Renal pelvis (tissue), 1 donor: ENCODE measurements at regions not wholly inside any gene's neighbourhood (a gene's known extent, or its start where the extent isn't known, plus 50 kb on each side); places are given as distances from the start of the nearest gene placed in this dataset.
A peak's percentile ranks its signal among the peaks of the same experiment; 100 is the strongest.

Experiments used
- DNase-seq: peaks from one replicate; pipeline ENCODE4 v3.0.0-alpha.2; 2013

- DNase-seq: no peak
Measured at GRCh38 chr2:150417278-150417677, 70.2 kb downstream of the RND3 start.

DNA sequence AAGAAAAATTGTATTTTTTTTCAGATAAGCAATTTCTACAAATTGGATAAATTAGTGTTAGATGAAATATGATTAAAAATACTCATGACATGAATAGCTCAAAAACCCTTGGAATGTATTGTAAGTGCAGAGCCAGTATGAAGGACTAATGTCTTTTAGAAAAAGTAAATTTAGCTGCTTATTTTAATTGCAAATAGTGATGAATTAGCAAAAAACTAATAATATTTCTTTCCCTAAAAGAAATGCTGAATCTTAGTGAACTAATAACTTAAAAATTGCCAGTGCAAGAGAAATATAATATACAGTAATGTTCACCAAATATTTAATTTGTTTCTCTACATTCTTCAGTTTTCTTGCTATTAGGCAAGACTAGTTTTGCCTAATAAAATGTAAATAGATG is 72.4 kb downstream of the RND3 start:
- DNase-seq: no peak

DNA sequence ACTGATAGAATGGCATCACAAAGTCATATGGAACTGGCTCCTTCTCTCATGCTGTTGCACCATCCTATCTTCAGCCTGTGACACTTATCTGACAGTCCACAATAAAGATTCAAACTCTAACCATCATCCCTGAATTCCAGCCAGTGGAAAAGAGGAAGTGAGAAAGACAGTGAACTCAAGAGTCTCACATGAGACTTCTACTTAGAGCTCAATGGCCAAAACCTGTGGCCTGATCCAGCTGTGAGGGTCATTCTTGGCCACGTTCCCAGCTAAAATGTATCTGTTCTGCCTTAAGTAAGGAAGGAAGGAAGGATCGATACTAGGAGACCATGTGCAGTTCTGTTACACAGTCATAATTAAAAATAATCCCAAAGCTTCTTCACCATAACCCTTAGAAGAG is 73.6 kb downstream of the RND3 start:
- DNase-seq: no peak

GRCh38 chr2:150413366-150413765 is 74.1 kb downstream of the RND3 start:
- DNase-seq: no peak

DNA sequence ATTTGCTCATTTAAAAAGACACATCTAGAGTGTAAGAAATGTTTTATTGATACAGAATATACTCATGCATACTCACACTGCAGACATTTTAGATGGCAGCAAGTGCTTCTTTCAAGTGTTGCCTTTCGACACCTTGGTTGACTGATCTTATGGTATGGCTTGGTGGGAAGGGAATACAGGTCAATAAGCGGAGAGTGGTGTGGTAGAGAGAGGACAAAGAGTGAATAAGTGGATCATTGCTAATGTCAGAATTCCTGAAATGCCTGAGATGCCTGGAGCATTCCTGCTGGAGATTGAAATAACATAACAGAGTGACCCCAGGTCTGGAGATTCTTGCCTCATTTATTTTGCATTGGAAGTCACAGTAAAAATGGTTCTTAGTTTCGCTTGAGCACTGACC is 76.7 kb downstream of the RND3 start:
- peak; percentile 72 for DNase-seq

DNA sequence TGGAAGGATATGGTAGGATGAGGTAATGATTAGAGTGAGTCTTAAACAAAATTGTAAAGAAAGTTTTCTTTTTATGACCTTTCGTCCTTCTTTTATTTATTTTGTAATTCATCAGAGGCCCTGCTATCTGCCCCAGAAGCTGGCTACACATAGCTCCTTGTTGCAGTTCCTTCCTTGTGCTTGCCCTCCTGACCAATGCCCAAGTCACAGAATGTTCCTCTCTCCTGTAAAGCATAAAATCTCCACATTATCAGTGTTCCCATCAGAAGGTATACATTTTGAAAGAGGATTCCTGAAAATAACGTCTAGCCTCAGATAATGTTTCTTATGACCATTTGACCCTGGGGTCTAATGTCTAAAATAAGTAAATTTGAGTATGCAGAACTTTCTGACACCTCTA is 78.3 kb downstream of the RND3 start:
- DNase-seq: no peak

DNA sequence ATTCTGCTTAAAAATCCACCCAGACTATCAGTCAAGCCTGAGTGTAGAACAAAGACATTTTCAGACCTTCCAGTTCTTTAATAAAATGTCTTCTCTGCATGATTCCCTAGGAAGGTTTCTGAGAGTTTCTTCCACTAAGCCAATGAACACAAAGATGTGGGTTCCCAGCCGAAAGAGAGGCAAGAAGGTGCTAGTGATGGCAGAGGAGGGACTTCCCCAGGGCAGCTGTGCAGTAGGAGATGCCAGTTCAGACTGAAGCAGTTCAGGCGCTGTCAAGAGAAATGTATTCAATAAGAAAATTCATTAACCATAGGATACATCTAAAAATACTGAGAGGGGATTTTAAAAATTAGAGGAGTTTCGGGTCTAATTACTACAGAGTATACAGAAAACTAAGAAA is 83.3 kb downstream of the RND3 start:
- DNase-seq: no peak

DNA sequence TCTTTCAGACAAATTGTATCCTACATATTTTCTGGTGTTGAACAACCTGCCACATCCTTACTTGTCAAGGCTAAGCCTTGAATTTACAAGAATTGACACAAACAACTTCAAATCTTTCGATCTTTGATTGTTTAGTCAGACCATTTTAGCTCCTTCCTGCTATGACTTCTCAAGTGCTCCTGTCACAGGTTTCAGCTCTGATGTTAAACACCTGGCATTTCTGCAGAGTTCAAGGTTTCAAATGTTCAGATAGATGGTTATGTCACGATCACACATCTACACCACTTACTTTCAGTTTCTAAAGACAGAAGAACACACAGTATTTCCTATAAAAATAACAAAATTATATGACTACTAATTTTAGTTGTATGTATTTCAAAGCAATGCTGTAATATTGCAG is 84.0 kb downstream of the RND3 start:
- no peak for DNase-seq

DNA sequence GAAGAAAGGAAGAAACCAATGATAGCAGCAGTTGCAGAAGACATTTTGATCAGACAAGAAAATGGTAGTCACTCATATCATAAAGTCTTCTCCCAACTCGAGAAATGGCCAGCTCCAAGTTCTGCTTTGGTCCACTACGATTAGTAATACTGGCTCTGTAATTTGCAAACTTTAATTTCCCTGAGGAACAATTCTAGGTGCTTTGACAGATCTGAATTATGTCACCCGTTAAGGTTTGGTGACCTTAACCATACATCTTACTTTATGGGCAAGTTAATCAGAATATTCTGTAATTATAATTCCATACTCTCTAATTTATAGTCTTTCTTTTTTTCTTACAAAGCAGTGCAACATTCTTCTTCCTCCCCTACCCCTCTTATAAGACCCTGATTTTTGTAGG is 84.5 kb downstream of the RND3 start:
- DNase-seq: no peak

- no peak for DNase-seq
Measured at GRCh38 chr2:150400849-150401248, 86.6 kb downstream of the RND3 start.

DNA sequence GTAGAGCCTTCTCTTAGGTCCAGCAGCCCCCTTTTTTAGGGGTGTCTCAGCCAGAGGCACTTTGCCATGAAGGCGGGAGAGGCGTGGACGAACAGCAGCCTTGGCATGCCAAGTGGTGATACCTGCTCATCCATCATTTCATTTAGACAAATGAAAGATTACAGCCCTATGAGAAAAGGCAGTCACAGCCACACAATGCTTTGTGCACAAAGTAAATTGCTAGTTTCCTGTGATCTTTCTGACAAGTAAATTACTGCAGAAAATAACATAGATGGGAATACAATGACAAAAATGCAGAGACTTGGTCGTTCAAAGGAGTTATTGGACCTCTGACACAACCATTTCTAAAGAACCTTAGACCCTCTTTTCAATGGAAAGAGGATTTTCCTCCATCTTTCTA is 94.9 kb downstream of the RND3 start:
- no peak for DNase-seq

GRCh38 chr2:150391779-150392178 is 95.7 kb downstream of the RND3 start:
- DNase-seq: no peak

DNA sequence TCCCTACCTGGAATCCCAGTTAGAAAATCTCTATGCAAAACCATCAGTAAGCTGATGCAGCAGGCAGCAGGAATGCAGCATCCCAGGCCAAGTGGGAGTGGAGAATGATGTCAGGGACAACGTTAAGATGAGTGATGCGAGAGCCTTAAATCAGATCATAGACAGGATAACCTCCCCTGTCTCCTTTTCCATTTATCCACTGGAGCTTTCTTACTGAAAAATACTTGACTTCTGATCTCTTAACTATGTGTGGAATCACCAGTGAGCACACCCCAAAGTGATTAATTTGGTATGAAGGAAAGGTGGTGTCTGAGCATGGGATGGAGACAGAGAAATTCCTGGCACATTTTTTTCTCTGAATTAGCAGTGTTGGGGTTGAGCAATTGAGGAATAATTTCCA is 98.0 kb downstream of the RND3 start:
- no peak for DNase-seq

GRCh38 chr2:150388289-150388625 is 99.2 kb downstream of the RND3 start:
- no peak for DNase-seq

GRCh38 chr2:150387586-150388288 is 99.7 kb downstream of the RND3 start:
- DNase-seq: no peak

- DNase-seq: no peak
Measured at GRCh38 chr2:150385211-150385610, 102.3 kb downstream of the RND3 start.

DNA sequence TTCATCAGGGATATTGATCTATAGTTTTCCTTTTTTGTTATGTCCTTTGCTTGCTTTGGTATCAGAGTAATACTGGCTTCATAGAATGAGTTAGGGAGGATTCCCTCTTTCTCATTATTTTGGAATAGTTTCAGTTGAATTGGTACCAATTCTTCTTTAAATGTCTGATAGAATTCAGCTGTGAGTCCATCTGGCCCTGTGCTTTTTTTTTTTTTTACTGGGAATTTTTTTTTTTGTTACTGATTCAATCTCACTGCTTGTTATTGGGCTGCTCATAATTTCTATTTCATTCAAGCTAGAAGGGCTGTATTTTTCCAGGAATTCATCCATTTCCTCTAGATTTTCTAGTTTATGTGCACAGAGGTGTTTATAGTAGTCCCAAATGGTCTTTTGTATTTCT is 103.9 kb downstream of the RND3 start:
- no peak for DNase-seq

- DNase-seq: no peak
Measured at GRCh38 chr2:150379166-150379565, 108.3 kb downstream of the RND3 start.

GRCh38 chr2:150378686-150379085 is 108.8 kb downstream of the RND3 start:
- DNase-seq: no peak

DNA sequence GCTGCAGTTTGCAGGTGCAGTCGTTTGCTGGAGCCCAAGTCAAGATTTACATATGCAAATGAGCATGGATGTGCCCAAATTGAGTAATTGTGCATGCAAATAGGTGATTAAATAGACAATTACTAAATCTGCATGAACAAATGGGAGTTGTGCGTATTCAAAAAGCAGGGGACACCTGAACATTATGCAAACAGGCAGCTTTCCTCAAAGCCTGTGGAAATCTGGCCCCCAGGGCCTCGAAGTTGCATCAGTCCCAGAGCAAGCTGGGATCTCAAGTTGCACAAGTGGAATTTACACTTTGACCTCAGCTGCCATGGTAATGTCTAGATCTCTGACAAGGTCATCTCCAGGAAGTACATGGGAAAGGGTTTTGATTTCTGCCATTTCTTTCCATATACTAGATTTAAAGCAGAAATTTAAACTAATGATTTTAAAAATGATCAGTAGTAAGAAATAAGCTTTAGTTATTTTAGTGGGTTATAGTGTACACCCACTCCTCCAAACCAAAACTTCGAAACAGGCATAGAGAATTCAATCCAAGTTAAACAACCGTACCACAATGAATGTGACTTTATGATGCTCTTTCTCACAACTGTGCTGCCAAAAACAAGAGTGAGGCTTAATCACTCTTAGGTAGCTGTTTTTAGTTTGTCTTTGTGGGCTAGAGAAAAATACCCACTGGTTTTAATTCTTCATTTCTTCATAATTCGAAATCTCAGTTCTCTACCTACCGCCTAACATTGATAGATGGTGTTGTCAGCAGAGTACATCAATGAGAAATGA is 110.7 kb downstream of the RND3 start:
- peak; percentile 62 for DNase-seq

GRCh38 chr2:150375333-150375732 is 112.1 kb downstream of the RND3 start:
- DNase-seq: no peak

DNA sequence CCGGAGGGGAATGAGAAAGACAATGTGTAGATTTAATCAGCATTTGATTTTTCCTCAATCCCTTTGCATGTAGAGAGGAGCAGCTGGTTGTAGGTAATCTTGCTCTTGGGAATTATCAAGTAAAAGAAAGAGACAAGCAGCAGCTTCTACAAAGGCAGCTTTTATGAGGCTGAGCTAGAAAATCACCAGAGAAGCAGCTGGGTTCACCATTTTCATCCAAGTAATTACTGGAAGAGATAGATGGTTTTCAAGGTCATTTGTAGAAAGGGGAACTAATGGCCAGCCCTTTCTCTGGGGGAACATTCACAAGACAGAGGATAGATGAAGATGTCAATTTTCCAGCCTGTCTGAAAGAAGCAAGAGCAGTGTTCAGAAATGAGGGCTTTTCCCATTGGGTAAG is 113.0 kb downstream of the RND3 start:
- DNase-seq: no peak

DNA sequence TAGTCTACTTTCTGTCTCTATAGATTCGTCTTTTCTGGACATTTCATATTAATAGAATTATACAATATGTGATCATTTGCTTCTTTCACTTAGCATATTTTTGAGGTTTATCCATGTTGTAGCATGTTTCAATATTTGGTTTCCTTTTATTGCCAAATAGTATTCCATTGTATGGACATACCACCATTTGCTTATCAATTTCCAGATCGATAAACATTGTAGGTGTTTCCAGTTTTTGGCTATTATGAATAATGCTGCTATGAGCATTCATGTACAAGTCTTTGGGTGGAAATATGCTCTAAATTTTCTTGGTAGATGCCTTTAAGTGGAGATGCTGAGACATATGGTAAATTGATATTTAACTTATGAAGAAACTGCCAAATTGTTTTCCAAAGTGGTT is 114.1 kb downstream of the RND3 start:
- no peak for DNase-seq
